Hepatocyte (in vitro differentiated cells): ENCODE measurements at regions not wholly inside any gene's neighbourhood (a gene's known extent, or its start where the extent isn't known, plus 50 kb on each side); places are given as distances from the start of the nearest gene placed in this dataset.

ENCODE experiments used
- DNase-seq: peaks from one replicate; pipeline ENCODE4 v3.0.0-alpha.2; 2016; ENCODE audit warnings: low spot score
- H2AFZ ChIP-seq: fragments of 200-600 bp; sonication (generic); 2 replicates; pipeline ENCODE4 v1.6.0; 2016; ENCODE audit warnings: antibody characterized with exemption, mild to moderate bottlenecking
- H3K27ac ChIP-seq: fragments of 200-600 bp; sonication (generic); 2 replicates; pipeline ENCODE4 v1.5.1; 2016; ENCODE audit warnings: mild to moderate bottlenecking
- H3K27me3 ChIP-seq: fragments of 200-600 bp; sonication (generic); 2 replicates; pipeline ENCODE4 v1.6.1; 2016
- H3K36me3 ChIP-seq: fragments of 200-600 bp; sonication (generic); replicated peaks from 2 replicates; pipeline ENCODE4 v1.5.1; 2016; ENCODE audit warnings: low read depth; ENCODE audit not compliant: insufficient read depth
- H3K4me1 ChIP-seq: fragments of 200-600 bp; sonication (generic); 2 replicates; pipeline ENCODE4 v1.5.1; 2016; ENCODE audit warnings: mild to moderate bottlenecking, moderate library complexity; ENCODE audit not compliant: insufficient read depth
- H3K4me2 ChIP-seq: fragments of 200-600 bp; sonication (generic); 2 replicates; pipeline ENCODE4 v1.6.0; 2016
- H3K4me3 ChIP-seq: fragments of 200-600 bp; sonication (generic); 2 replicates; pipeline ENCODE4 v1.5.1; 2016; ENCODE audit warnings: mild to moderate bottlenecking
- H3K79me2 ChIP-seq: fragments of 200-600 bp; sonication (generic); 2 replicates; pipeline ENCODE4 v1.6.0; 2017; ENCODE audit warnings: mild to moderate bottlenecking
- H3K9me2 ChIP-seq: fragments of 200-600 bp; sonication (generic); replicated peaks from 2 replicates; pipeline ENCODE4 v1.6.0; 2017; ENCODE audit warnings: mild to moderate bottlenecking; ENCODE audit not compliant: insufficient read depth
- H3K9me3 ChIP-seq: fragments of 200-600 bp; sonication (generic); 2 replicates; pipeline ENCODE4 v1.5.1; 2016; ENCODE audit warnings: low read depth, mild to moderate bottlenecking
- H4K20me1 ChIP-seq: fragments of 200-600 bp; sonication (generic); 2 replicates; pipeline ENCODE4 v1.6.0; 2016; ENCODE audit warnings: mild to moderate bottlenecking; ENCODE audit not compliant: insufficient read depth, poor library complexity, severe bottlenecking
- CTCF ChIP-seq: fragments of 200-600 bp; sonication (generic); IDR thresholded peaks from 2 replicates; pipeline ENCODE4 v1.5.1; 2016; ENCODE audit warnings: antibody characterized with exemption, mild to moderate bottlenecking; ENCODE audit not compliant: poor library complexity
- EZH2 ChIP-seq: fragments of 200-600 bp; sonication (generic); IDR thresholded peaks from 2 replicates; pipeline ENCODE4 v1.6.1; 2016; ENCODE audit warnings: antibody characterized with exemption, mild to moderate bottlenecking, borderline replicate concordance
- EZH2phosphoT487 ChIP-seq: fragments of 200-600 bp; sonication (generic); IDR thresholded peaks from one replicate; pipeline ENCODE4 v1.6.1; 2018; ENCODE audit warnings: antibody characterized with exemption, mild to moderate bottlenecking, low read depth, moderate library complexity; ENCODE audit not compliant: unreplicated experiment, severe bottlenecking
- WGBS: methylation state at CpG from one replicate; pipeline ENCODE4 v1.1.6; 2016; ENCODE audit warnings: low lambda C conversion rate; ENCODE audit errors: missing lambda C conversion rate; 5-methylcytosine and 5-hydroxymethylcytosine counted together

GRCh38 chr9:99605016-99605743 is 216.5 kb upstream of the NR4A3 start:
- Histone ChIP-seq H3K27ac (no peak overlapping the region), H3K36me3 (no peaks in the 10 kb centered on the region), H3K79me2 (no peaks in the 10 kb centered on the region), H3K9me3 (no peaks in the 10 kb centered on the region), H3K4me2 (no peak overlapping the region), H4K20me1 (no peaks in the 10 kb centered on the region), H3K4me1 (no peaks in the 10 kb centered on the region), H2AFZ (no peak overlapping the region), H3K27me3 (no peaks in the 10 kb centered on the region), H3K9me2 (no peaks in the 10 kb centered on the region), H3K4me3 (no peak overlapping the region)
- WGBS = 59% methylated on average over 5 of the region's 5 CpGs
- no peak for DNase-seq
- TF ChIP-seq EZH2phosphoT487 (no peak), EZH2 (no peak), CTCF (no peak)

- H3K79me2 ChIP-seq = no peaks in the 10 kb centered on the region
- 76% methylated on average over 2 of the region's 2 CpGs for WGBS
- no peak overlapping the region for H2AFZ ChIP-seq
- no peak overlapping the region for H3K4me2 ChIP-seq
- no peak for DNase-seq
- no peaks in the 10 kb centered on the region for H3K9me2 ChIP-seq
- H3K9me3 ChIP-seq = no peaks in the 10 kb centered on the region
- H3K4me3 ChIP-seq = no peak overlapping the region
- TF ChIP-seq CTCF = no peak
- TF ChIP-seq EZH2phosphoT487 = no peak
- TF ChIP-seq EZH2 = no peak
- H3K27me3 ChIP-seq = no peaks in the 10 kb centered on the region
- no peaks in the 10 kb centered on the region for H3K4me1 ChIP-seq
- no peaks in the 10 kb centered on the region for H3K36me3 ChIP-seq
- no peaks in the 10 kb centered on the region for H4K20me1 ChIP-seq
- H3K27ac ChIP-seq = no peak overlapping the region
Measured at GRCh38 chr9:99606296-99606695, 215.4 kb upstream of the NR4A3 start.

- Histone ChIP-seq H3K27ac (no peak overlapping the region), H3K9me3 (no peaks in the 10 kb centered on the region), H4K20me1 (no peaks in the 10 kb centered on the region), H3K79me2 (no peaks in the 10 kb centered on the region), H3K27me3 (no peaks in the 10 kb centered on the region), H3K4me2 (no peak overlapping the region), H3K9me2 (no peaks in the 10 kb centered on the region), H2AFZ (no peak overlapping the region), H3K4me1 (no peaks in the 10 kb centered on the region), H3K4me3 (no peak overlapping the region), H3K36me3 (no peaks in the 10 kb centered on the region)
- no peak for TF ChIP-seq CTCF
- no peak for TF ChIP-seq EZH2phosphoT487
- no peak for TF ChIP-seq EZH2
- no peak for DNase-seq
- 52% methylated on average over 4 of the region's 4 CpGs for WGBS
Measured at GRCh38 chr9:99606957-99607356, 214.7 kb upstream of the NR4A3 start.
